ENCODE measurements at regions not wholly inside any gene's neighbourhood (a gene's known extent, or its start where the extent isn't known, plus 50 kb on each side); places are given as distances from the start of the nearest gene placed in this dataset.
A peak's percentile ranks its signal among the peaks of the same experiment; 100 is the strongest.

GRCh38 chr9:88852794-88853193 lies 138.5 kb upstream of the S1PR3 start:
- peak; percentile 47; the same call in 1 of the 2 replicates for TF ChIP-seq JUND (IDR thresholded peaks at IDR 0.05)
- no peak for TF ChIP-seq CTCF (IDR thresholded peaks at IDR 0.05)
- no peak for TF ChIP-seq EZH2phosphoT487 (IDR thresholded peaks at IDR 0.05; ENCODE audit: borderline replicate concordance, low read depth)
- no peak for TF ChIP-seq YY1 (IDR thresholded peaks at IDR 0.05; ENCODE audit: low read depth)
- no peak for TF ChIP-seq TAF1 (IDR thresholded peaks at IDR 0.05; ENCODE audit: borderline replicate concordance, low read depth, low read length)
- no peak for TF ChIP-seq POLR2AphosphoS5 (IDR thresholded peaks at IDR 0.05; ENCODE audit: low read depth, low read length)
- no peak for TF ChIP-seq SMC3 (IDR thresholded peaks at IDR 0.05; ENCODE audit: low read depth, low read length)
- TF ChIP-seq RAD21 (IDR thresholded peaks at IDR 0.05; ENCODE audit: low read length), result no peak
- no peak for TF ChIP-seq NFIC (IDR thresholded peaks at IDR 0.05; ENCODE audit: borderline replicate concordance)
- no peak for TF ChIP-seq GABPA (IDR thresholded peaks at IDR 0.05; ENCODE audit: low read depth)
- no peak for TF ChIP-seq RCOR1 (IDR thresholded peaks at IDR 0.05; ENCODE audit: low read length)
